Neural progenitor cell (in vitro differentiated cells): ENCODE measurements at regions not wholly inside any gene's neighbourhood (a gene's known extent, or its start where the extent isn't known, plus 50 kb on each side); places are given as distances from the start of the nearest gene placed in this dataset.
A peak's percentile ranks its signal among the peaks of the same experiment; 100 is the strongest.

Experiments used
- DNase-seq: peaks from one replicate; pipeline ENCODE4 v3.0.0-alpha.2; 2016; ENCODE audit warnings: low spot score
- H2AFZ ChIP-seq: fragments of 200-600 bp; sonication (generic); replicated peaks from 2 replicates; pipeline ENCODE4 v1.6.1; 2016; ENCODE audit warnings: antibody characterized with exemption
- H3F3A ChIP-seq: fragments of 200-600 bp; sonication (generic); 2 replicates; pipeline ENCODE4 v1.6.1; 2016; ENCODE audit warnings: antibody characterized with exemption, low read depth
- H3K27ac ChIP-seq: fragments of 200-600 bp; sonication (generic); 2 replicates; pipeline ENCODE4 v1.5.1; 2016; ENCODE audit warnings: mild to moderate bottlenecking
- H3K27me3 ChIP-seq: fragments of 200-600 bp; sonication (generic); 2 replicates; pipeline ENCODE4 v1.6.1; 2016; ENCODE audit warnings: mild to moderate bottlenecking, moderate library complexity
- H3K36me3 ChIP-seq: fragments of 200-600 bp; sonication (generic); 2 replicates; pipeline ENCODE4 v1.5.1; 2016
- H3K4me1 ChIP-seq: fragments of 200-600 bp; sonication (generic); 2 replicates; pipeline ENCODE4 v1.6.1; 2016; ENCODE audit warnings: mixed run types
- H3K4me2 ChIP-seq: fragments of 200-600 bp; sonication (generic); 2 replicates; pipeline ENCODE4 v1.6.1; 2016
- H3K4me3 ChIP-seq: fragments of 200-600 bp; sonication (generic); 2 replicates; pipeline ENCODE4 v1.5.1; 2016
- H3K79me2 ChIP-seq: fragments of 200-600 bp; sonication (generic); 2 replicates; pipeline ENCODE4 v1.6.1; 2016; ENCODE audit warnings: low read depth
- H3K9ac ChIP-seq: fragments of 200-600 bp; sonication (generic); 2 replicates; pipeline ENCODE4 v1.6.1; 2016
- H3K9me3 ChIP-seq: fragments of 200-600 bp; sonication (generic); 2 replicates; pipeline ENCODE4 v1.5.1; 2016; ENCODE audit warnings: low read depth
- H4K20me1 ChIP-seq: fragments of 200-600 bp; sonication (generic); 2 replicates; pipeline ENCODE4 v1.6.1; 2016; ENCODE audit warnings: low read depth
- H3K27ac Mint-ChIP-seq: 3 replicates; pipeline ENCODE4 v1.8.0; 2021; ENCODE audit warnings: mixed read lengths
- H3K27me3 Mint-ChIP-seq: 2 replicates; pipeline ENCODE4 v1.8.0; 2022; ENCODE audit warnings: low read depth, mild to moderate bottlenecking, inconsistent platforms, moderate library complexity, mixed read lengths; ENCODE audit not compliant: insufficient read depth
- H3K36me3 Mint-ChIP-seq: 3 replicates; pipeline ENCODE4 v1.8.0; 2021; ENCODE audit warnings: mixed read lengths
- H3K4me1 Mint-ChIP-seq: 3 replicates; pipeline ENCODE4 v1.8.0; 2021; ENCODE audit warnings: mixed read lengths
- H3K4me3 Mint-ChIP-seq: 3 replicates; pipeline ENCODE4 v1.8.0; 2021; ENCODE audit warnings: mild to moderate bottlenecking, moderate library complexity, mixed read lengths
- H3K9me3 Mint-ChIP-seq: 3 replicates; pipeline ENCODE4 v1.8.0; 2020; ENCODE audit warnings: mixed read lengths
- EZH2 ChIP-seq: fragments of 200-600 bp; sonication (generic); IDR thresholded peaks from 2 replicates; pipeline ENCODE4 v1.6.1; 2017; ENCODE audit warnings: antibody characterized with exemption, mild to moderate bottlenecking, moderate library complexity
- EZH2phosphoT487 ChIP-seq: fragments of 200-600 bp; sonication (generic); IDR thresholded peaks from 2 replicates; pipeline ENCODE4 v1.6.1; 2017; ENCODE audit warnings: antibody characterized with exemption
- TF ChIP-seq, protein P1 (sequence below): fragments of 200-600 bp; sonication (generic); IDR thresholded peaks from 2 replicates; pipeline ENCODE4 v1.5.1; 2017; ENCODE audit warnings: antibody characterized with exemption, mild to moderate bottlenecking

- Mint-ChIP-seq H3K9me3 (no peaks in the 10 kb centered on the region), H3K27ac (no peak overlapping the region), H3K27me3 (peaks cover 10% of the 10 kb centered on the region), H3K36me3 (no peaks in the 10 kb centered on the region), H3K4me1 (peaks cover 18% of the 10 kb centered on the region), H3K4me3 (no peak overlapping the region)
- Histone ChIP-seq H3K9me3 (no peaks in the 10 kb centered on the region), H3K4me2 (no peak overlapping the region), H3K9ac (no peak overlapping the region), H2AFZ (no peak overlapping the region), H3K36me3 (no peaks in the 10 kb centered on the region), H3K79me2 (no peaks in the 10 kb centered on the region), H3K4me1 (peaks cover 24% of the 10 kb centered on the region), H3K4me3 (no peak overlapping the region), H3K27me3 (no peaks in the 10 kb centered on the region), H3F3A (peaks cover 19% of the 10 kb centered on the region), H4K20me1 (no peaks in the 10 kb centered on the region), H3K27ac (no peak overlapping the region)
- TF ChIP-seq, protein P1, sequence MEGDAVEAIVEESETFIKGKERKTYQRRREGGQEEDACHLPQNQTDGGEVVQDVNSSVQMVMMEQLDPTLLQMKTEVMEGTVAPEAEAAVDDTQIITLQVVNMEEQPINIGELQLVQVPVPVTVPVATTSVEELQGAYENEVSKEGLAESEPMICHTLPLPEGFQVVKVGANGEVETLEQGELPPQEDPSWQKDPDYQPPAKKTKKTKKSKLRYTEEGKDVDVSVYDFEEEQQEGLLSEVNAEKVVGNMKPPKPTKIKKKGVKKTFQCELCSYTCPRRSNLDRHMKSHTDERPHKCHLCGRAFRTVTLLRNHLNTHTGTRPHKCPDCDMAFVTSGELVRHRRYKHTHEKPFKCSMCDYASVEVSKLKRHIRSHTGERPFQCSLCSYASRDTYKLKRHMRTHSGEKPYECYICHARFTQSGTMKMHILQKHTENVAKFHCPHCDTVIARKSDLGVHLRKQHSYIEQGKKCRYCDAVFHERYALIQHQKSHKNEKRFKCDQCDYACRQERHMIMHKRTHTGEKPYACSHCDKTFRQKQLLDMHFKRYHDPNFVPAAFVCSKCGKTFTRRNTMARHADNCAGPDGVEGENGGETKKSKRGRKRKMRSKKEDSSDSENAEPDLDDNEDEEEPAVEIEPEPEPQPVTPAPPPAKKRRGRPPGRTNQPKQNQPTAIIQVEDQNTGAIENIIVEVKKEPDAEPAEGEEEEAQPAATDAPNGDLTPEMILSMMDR = no peak
- TF ChIP-seq EZH2phosphoT487 (no peak), EZH2 (no peak)
- no peak for DNase-seq
Observed at GRCh38 chr16:5432166-5432565, 334.6 kb upstream of the EEF2KMT start.

DNA sequence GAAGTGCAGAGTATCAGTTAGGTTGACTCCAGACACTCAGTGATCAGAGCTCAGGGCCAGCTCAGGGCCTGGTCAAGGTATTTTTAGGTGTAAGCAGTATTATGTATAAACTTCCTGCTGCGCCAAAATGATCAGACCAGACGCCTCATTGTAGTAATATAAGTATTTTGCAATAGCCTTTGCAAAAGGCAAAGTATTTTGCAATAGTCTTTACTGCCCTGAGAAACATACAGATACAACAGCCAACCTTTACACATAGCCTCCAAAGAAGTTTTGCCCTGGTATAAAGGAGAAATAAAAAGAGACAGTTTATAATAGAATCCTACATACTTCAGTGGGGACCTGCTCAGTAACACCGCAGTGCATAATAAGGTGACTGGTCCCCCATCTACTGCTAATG, 333.0 kb upstream of the EEF2KMT start:
- Histone ChIP-seq H3K4me2 (no peak overlapping the region), H3K4me3 (no peak overlapping the region), H4K20me1 (no peaks in the 10 kb centered on the region), H3K4me1 (peaks cover 20% of the 10 kb centered on the region), H3F3A (peaks cover 19% of the 10 kb centered on the region), H3K9me3 (no peaks in the 10 kb centered on the region), H3K27ac (no peak overlapping the region), H3K27me3 (no peaks in the 10 kb centered on the region), H3K36me3 (no peaks in the 10 kb centered on the region), H3K9ac (no peak overlapping the region), H2AFZ (no peak overlapping the region), H3K79me2 (no peaks in the 10 kb centered on the region)
- no peak overlapping the region for H3K4me3 Mint-ChIP-seq
- peaks cover 10% of the 10 kb centered on the region for H3K27me3 Mint-ChIP-seq
- TF ChIP-seq, protein P1 = no peak
- TF ChIP-seq EZH2 (no peak), EZH2phosphoT487 (no peak)
- H3K36me3 Mint-ChIP-seq = no peaks in the 10 kb centered on the region
- DNase-seq = no peak
- H3K9me3 Mint-ChIP-seq = no peaks in the 10 kb centered on the region
- peaks cover 18% of the 10 kb centered on the region for H3K4me1 Mint-ChIP-seq
- H3K27ac Mint-ChIP-seq = no peak overlapping the region

DNA sequence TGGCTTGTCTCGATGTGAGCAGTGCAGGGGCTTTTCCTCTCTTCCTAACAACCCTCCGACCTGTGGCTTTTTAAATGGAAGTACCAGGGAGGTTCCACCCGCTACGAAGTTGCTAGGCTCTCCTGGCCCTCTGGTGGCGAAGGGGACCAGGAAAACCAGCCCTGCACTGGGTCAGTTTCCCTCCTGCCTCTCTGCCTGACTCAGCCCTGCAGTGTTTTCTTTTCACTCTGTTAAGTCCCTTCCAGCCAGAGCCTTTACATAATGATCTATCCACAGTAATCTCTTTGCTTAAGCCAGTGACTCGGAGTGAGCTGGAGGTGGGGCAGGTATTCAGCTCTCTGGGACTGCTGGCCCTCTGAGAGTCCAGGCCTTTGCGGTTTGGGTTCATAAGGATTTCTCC, 331.3 kb upstream of the EEF2KMT start:
- no peaks in the 10 kb centered on the region for H3K79me2 ChIP-seq
- no peaks in the 10 kb centered on the region for H3K36me3 Mint-ChIP-seq
- H3K27ac ChIP-seq = no peak overlapping the region
- H3K4me1 Mint-ChIP-seq = peaks cover 18% of the 10 kb centered on the region
- no peaks in the 10 kb centered on the region for H3K9me3 Mint-ChIP-seq
- no peak overlapping the region for H3K27ac Mint-ChIP-seq
- H3K27me3 ChIP-seq = no peaks in the 10 kb centered on the region
- H2AFZ ChIP-seq = no peak overlapping the region
- H3K9me3 ChIP-seq = no peaks in the 10 kb centered on the region
- no peak overlapping the region for H3K4me3 ChIP-seq
- no peak for TF ChIP-seq EZH2phosphoT487
- TF ChIP-seq, protein P1 = peak; percentile 64
- peak; percentile 82 for DNase-seq
- no peaks in the 10 kb centered on the region for H3K36me3 ChIP-seq
- peaks cover 20% of the 10 kb centered on the region for H3K4me1 ChIP-seq
- no peak overlapping the region for H3K4me3 Mint-ChIP-seq
- H3F3A ChIP-seq = peaks cover 19% of the 10 kb centered on the region
- H3K9ac ChIP-seq = no peak overlapping the region
- peak overlapping the region; percentile 21 for H3K4me2 ChIP-seq
- H4K20me1 ChIP-seq = no peaks in the 10 kb centered on the region
- peaks cover 11% of the 10 kb centered on the region for H3K27me3 Mint-ChIP-seq

GRCh38 chr16:5427571-5427970, 330.0 kb upstream of the EEF2KMT start:
- Histone ChIP-seq H3K79me2 (no peaks in the 10 kb centered on the region), H3K9me3 (no peaks in the 10 kb centered on the region), H3K4me2 (no peak overlapping the region), H3K36me3 (no peaks in the 10 kb centered on the region), H3F3A (peaks cover 19% of the 10 kb centered on the region), H4K20me1 (no peaks in the 10 kb centered on the region), H3K4me1 (peaks cover 13% of the 10 kb centered on the region), H3K27ac (no peak overlapping the region), H2AFZ (no peak overlapping the region), H3K9ac (no peak overlapping the region), H3K4me3 (no peak overlapping the region), H3K27me3 (no peaks in the 10 kb centered on the region)
- peaks cover 10% of the 10 kb centered on the region for H3K4me1 Mint-ChIP-seq
- H3K36me3 Mint-ChIP-seq = no peaks in the 10 kb centered on the region
- TF ChIP-seq EZH2 (no peak), EZH2phosphoT487 (no peak)
- TF ChIP-seq, protein P1 = no peak
- no peak for DNase-seq
- peaks cover 11% of the 10 kb centered on the region for H3K27me3 Mint-ChIP-seq
- H3K27ac Mint-ChIP-seq = no peak overlapping the region
- H3K4me3 Mint-ChIP-seq = no peak overlapping the region
- H3K9me3 Mint-ChIP-seq = no peaks in the 10 kb centered on the region
